Activated effector memory CD4-positive, alpha-beta T cell treated with Interleukin-2 at 50 U/mL for 16 hours (primary cell): ENCODE measurements at regions not wholly inside any gene's neighbourhood (a gene's known extent, or its start where the extent isn't known, plus 50 kb on each side); places are given as distances from the start of the nearest gene placed in this dataset.

Source experiments
- DNase-seq: peaks from one replicate; pipeline ENCODE4 v3.0.0-alpha.2; 2020

- DNase-seq = no peak
Observed at GRCh38 chr13:29713839-29714238, 118.4 kb upstream of the SLC7A1 start.

DNA sequence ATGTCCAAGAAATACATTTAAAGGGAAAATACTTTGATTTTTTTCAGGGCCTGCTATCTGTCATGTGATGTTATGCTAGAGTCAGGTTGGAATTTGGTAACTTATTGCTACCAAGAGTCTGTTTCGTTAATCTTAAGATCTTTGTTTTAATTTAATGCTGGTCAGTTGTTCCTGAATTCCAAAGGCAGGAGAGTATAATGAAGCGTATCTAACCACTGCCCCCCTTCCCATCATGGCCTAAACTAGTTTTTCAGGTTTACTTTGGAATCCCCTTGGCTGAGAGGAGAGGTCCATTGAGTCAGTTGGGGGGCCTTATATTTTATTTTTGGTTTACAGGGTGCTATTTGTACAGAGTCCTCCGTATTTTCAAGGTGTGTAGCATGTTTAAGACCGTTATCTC, 116.3 kb upstream of the SLC7A1 start:
- no peak for DNase-seq

DNA sequence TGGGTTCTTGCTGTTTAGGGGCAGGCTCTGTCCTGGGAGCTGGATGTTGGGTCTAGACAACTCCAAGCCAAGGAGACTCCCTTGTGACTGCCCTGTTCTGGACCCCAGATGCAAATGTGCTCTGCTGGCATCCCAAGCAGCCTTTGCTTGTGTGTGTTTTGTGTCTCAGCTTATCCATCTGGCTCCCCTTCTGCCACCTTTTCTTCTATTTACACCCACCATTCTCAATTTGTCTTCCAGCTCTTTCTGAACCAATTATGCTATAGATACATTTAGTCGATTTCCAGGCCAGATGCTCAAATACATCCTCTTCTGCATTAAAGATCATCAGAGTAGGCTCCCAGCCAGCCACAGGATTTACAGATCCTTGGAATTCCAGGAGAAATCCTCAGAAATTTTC, 115.0 kb upstream of the SLC7A1 start:
- DNase-seq = no peak

- DNase-seq = no peak
Observed at GRCh38 chr13:29709407-29710069, 114.0 kb upstream of the SLC7A1 start.

- DNase-seq = peak; percentile 31
Observed at GRCh38 chr13:29707876-29708543, 112.5 kb upstream of the SLC7A1 start.

GRCh38 chr13:29706923-29707322, 111.4 kb upstream of the SLC7A1 start:
- no peak for DNase-seq

- DNase-seq = no peak
Observed at GRCh38 chr13:29704648-29705047, 109.2 kb upstream of the SLC7A1 start.

DNA sequence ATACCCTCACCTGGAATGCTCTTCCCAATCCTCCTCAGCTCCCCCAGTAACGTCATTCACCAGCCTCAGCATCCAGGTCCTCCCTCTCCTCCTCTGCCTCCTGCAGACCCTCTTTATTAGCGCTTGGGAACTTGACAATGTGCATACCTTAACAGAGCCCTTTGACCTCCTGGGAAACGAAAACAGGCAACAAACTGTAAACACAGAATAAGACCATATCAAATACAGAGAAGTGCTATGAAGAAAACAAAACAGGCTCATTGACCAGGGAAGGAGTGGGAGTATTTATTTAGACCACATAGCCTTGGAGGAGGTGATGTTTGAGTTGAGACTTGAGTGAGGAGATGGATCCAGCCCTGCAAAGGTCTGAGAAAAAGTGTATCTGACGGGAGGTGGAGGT, 107.9 kb upstream of the SLC7A1 start:
- no peak for DNase-seq

DNA sequence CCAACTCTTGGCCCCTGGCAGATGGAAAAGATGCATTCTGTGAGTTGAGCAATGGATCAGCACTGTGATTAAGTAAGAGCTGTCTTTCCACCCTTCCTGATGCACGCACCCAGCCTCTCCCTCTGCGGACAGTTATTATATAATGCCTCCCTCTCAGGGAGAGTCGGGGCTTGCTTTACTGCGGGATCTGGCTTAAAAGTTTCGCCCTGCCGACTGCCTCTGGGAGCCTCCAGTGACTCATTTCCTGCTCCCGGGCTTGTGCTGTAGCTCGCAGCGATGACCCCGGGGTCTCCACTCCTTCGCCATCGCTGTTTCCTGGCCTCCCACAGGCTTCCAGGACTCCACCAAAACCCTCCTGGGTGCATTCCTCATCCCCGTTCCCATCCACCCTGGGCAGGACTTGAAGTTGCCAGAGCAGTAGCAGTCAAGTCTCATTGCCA, 107.4 kb upstream of the SLC7A1 start:
- no peak for DNase-seq

DNA sequence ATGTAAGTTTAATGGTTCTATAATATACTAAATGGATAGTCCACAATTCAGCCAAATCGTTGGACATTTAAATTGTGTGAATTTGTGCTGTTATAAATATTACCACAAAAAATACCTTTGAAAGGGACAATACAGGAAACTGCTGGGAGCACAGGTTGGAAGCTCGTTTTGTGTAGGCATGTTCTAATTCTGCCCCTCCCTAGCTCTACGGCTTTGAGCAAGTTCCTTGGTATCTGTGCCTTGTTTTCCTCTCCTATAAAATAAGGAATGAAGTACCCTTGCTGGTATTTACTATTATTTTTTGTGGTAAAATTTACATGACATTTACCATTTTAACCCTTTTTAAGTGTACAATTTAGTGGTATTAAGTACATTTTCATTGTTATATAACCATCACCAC, 102.6 kb upstream of the SLC7A1 start:
- no peak for DNase-seq

DNA sequence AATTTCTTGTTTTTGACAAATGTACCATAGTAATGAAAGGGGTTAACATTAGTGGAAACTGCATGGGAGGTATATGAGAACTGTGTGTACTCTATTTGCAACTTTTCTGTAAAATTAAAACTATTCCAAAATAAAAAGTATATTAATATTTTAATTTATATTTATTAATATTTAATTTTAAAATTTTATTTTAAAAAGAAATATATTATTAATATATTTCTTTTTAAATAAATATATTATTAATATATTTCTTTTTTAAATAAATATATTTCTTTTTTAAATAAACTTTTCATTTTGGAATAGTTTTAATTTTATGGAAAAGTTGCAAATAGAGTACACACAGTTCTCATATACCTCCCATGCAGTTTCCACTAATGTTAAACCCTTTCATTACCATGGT, 101.1 kb upstream of the SLC7A1 start:
- no peak for DNase-seq

GRCh38 chr13:29693275-29693945, 97.9 kb upstream of the SLC7A1 start:
- DNase-seq = no peak

DNA sequence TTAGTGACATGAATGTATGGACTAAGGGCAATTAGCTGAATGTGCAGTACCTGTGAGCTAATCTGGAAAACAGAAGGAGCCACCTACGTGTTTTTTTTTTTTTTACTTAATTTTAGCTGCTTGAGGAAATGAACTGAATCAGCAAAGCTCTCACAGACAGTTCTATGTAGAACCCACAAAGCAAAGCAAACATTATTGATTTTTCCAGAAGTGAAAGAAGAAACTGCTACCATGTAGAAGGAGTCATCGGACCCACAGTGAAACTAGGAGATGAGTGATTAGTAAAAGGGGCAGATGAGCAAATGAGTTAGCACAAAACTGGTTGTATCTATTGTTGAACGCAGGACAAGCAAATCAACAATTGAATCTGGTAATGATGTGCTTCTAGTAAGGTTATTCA, 94.1 kb upstream of the SLC7A1 start:
- DNase-seq = no peak

GRCh38 chr13:29688193-29688592, 92.7 kb upstream of the SLC7A1 start:
- no peak for DNase-seq

DNA sequence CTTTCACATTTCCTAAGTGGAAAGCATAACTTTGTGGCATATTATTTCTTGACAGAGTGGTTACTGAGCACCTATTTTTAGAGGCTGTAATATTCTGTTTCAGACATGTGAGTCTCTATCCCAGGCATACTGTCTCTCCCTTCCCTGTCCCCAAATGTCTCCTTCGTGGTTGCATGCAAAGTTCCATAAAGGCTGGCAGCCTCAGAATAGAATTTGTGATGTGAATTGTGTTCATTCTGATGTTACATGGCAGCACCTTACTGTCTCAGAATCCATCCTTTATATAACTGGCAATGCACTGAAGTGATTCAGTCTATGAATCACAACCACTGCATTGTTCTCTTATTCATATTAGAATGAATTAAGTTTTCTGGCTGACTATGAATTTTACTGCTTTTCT, 89.0 kb upstream of the SLC7A1 start:
- DNase-seq = no peak

DNA sequence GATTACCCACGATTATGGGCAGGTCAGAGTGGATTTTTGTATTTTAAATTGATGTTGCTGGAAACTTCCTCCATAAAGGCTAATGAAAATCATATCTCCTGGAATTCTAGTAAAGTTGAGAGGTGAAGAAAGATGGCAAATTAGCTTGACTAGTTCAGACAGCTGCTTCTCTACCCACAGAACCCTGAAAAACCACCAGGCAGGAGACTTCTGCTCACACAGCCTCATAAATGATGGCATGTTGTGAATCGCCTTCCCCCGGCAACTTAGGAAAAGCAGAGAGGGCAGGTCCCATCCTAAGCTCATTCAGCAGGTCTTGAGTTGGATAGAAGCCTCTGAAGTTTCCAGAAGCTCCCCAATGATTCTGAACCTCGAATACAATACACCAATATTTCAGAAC, 87.6 kb upstream of the SLC7A1 start:
- no peak for DNase-seq

- DNase-seq = no peak
Observed at GRCh38 chr13:29681864-29682263, 86.4 kb upstream of the SLC7A1 start.

DNA sequence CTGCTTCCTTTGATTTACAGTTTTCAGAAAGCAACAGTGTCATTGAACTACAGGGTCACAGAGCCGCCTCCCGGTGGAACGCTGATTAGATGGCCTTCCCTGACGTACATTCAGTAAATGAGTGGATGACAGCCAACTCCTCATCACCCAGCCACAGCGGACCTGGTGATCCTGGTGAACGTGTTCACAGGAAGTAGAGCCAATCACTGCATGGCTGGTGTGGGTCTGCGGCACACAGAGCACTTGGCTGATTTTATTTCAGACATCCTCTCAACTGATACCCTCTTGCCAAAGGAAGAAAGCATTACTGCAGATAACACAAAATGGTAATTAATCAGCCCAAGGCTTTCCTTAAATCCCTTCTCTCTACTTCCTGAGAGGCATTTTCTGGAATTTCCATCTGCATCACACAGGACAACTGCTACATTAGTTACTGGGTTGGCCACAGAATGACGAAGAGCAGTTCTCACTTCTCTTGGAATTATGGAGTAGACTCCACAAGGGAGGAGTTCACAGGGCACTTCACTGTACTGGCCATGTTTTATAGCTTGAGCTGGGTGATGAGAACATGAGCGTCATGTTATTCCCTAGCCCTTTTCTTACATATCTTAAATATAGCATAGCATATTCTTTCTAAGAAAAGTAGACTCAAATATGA, 84.0 kb upstream of the SLC7A1 start:
- no peak for DNase-seq

- DNase-seq = no peak
Observed at GRCh38 chr13:29677627-29678026, 82.1 kb upstream of the SLC7A1 start.

DNA sequence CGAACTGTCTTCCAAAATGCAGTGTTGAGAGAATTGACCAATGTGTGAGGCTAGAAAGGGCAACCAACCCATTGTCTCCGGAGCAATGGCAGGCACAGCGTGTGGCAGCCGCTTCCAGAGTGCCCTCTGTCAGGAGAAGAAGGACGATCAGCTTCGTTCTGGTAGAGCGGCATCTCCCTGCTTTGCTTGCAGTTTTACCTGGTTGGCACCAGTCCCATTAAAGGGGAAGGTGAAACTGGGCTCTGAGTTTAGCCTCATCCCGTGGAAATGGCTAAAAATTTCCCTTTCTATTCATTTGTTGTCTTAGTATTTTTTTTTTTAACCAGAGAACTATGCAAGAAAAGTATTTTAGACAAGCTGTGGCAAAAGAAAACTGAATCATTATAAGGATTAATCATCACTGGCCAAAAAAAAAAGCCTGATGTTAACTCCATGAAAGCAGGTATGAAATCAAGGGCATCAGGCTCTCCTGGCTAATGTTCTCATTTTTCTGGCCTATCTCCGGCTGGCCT, 81.5 kb upstream of the SLC7A1 start:
- no peak for DNase-seq

DNA sequence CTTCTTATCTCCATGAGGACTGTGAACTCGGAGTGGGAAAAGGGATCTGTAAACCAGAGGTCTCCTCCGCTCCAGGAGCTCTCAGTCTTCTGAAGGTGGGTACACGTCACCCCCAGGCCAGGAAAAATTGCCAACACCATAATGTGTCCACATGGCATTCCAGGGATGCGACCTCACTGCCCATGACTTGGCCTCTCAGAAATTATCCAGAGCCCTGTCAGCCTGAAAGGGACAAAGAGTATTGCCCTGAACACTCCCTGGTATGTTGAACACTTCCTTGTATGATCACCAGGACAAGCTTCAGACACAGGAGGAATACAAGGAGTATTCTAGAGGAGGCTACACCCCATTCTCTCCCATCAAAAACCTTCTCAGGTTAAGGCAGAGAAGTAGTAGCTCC, 81.0 kb upstream of the SLC7A1 start:
- DNase-seq = no peak

- DNase-seq = no peak
Observed at GRCh38 chr13:29674532-29674931, 79.0 kb upstream of the SLC7A1 start.

DNA sequence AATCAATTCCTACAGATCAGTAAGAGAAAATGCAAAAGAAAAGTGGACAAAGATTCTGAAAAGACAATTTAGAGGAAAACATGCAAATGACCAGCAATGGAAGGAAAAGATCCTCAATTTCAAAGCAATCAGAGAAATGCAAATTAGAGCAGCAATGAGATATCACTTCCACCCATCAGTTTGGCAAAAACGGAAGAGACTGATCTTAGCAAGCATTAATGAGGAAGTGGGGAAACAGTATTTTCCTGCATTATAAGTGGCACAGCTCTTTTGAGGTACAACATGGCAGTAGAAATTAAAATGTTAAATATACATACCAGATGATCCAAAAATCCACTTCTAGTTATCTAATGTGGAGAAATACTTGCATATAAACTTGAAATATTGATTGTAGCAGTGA, 69.1 kb upstream of the SLC7A1 start:
- DNase-seq = no peak
